Liver (tissue), 7 donors: ENCODE measurements at regions not wholly inside any gene's neighbourhood (a gene's known extent, or its start where the extent isn't known, plus 50 kb on each side); places are given as distances from the start of the nearest gene placed in this dataset.

Source experiments
- DNase-seq: peaks from one replicate; pipeline ENCODE4 v3.0.0-alpha.2; 2017; ENCODE audit warnings: low spot score
- H3K27ac ChIP-seq, 2 donors: one replicate each; pipeline ENCODE4 v1.7.0; 2013; ENCODE audit warnings: inconsistent platforms in 2 of 2, low read length in 2 of 2, control low read depth in 1 of 2, low read depth in 1 of 2, mild to moderate bottlenecking in 1 of 2
- H3K27me3 ChIP-seq, 4 donors: one replicate each; pipeline versions ENCODE4 v1.6.1 to v1.7.0; 2013; ENCODE audit warnings: low read length in 3 of 4, inconsistent platforms in 1 of 4, mild to moderate bottlenecking in 1 of 4, moderate library complexity in 1 of 4; ENCODE audit not compliant: control insufficient read depth in 4 of 4, insufficient read depth in 4 of 4
- H3K36me3 ChIP-seq, 4 donors: one replicate each; pipeline versions ENCODE4 v1.6.1 to v1.7.0; 2013; ENCODE audit warnings: low read length in 3 of 4, mild to moderate bottlenecking in 3 of 4, low read depth in 1 of 4, moderate library complexity in 1 of 4; ENCODE audit not compliant: control insufficient read depth in 4 of 4, insufficient read depth in 3 of 4
- H3K4me1 ChIP-seq, 4 donors: one replicate each; pipeline versions ENCODE4 v1.6.1 to v1.7.0; 2013; ENCODE audit warnings: low read length in 3 of 4, mild to moderate bottlenecking in 3 of 4, moderate library complexity in 1 of 4; ENCODE audit not compliant: control insufficient read depth in 4 of 4, insufficient read depth in 4 of 4
- H3K4me3 ChIP-seq, 3 donors: one replicate each; pipeline versions ENCODE4 v1.6.1 to v1.7.0; 2013; ENCODE audit warnings: low read length in 3 of 3, control low read depth in 1 of 3, low read depth in 1 of 3, mild to moderate bottlenecking in 1 of 3
- H3K9ac ChIP-seq, 2 donors: one replicate each; pipeline ENCODE4 v1.7.0; 2013; ENCODE audit warnings: low read length in 2 of 2, mild to moderate bottlenecking in 2 of 2, moderate library complexity in 2 of 2, control low read depth in 1 of 2, low read depth in 1 of 2
- H3K9me3 ChIP-seq, 4 donors: one replicate each; pipeline versions ENCODE4 v1.6.1 to v1.7.0; 2013; ENCODE audit warnings: low read length in 3 of 4; ENCODE audit not compliant: control insufficient read depth in 4 of 4
- ATF3 ChIP-seq: IDR thresholded peaks from 2 replicates; pipeline ENCODE4 v1.6.1; 2016; ENCODE audit warnings: antibody characterized with exemption
- EGR1 ChIP-seq, 2 donors: IDR thresholded peaks; 2 replicates each; pipeline ENCODE4 v1.6.1; 2016 to 2018; ENCODE audit warnings: antibody characterized with exemption in 2 of 2, low read depth in 2 of 2
- FOXA1 ChIP-seq: IDR thresholded peaks from 2 replicates; pipeline ENCODE4 v1.6.1; 2016; ENCODE audit warnings: antibody characterized with exemption
- FOXA2 ChIP-seq: IDR thresholded peaks from 2 replicates; pipeline ENCODE4 v1.6.1; 2016; ENCODE audit warnings: antibody characterized with exemption
- GABPA ChIP-seq, 2 donors: IDR thresholded peaks in 1 of 2; conservative IDR thresholded peaks in 1 of 2; 2 replicates each; pipeline ENCODE4 v1.6.1; 2016; ENCODE audit warnings: antibody characterized with exemption in 2 of 2, mild to moderate bottlenecking in 1 of 2, moderate library complexity in 1 of 2
- HNF4A ChIP-seq, 2 donors: conservative IDR thresholded peaks; 2 replicates each; pipeline ENCODE4 v1.6.1; 2016; ENCODE audit warnings: antibody characterized with exemption in 2 of 2, mild to moderate bottlenecking in 2 of 2
- JUND ChIP-seq, 2 donors: IDR thresholded peaks; 2 replicates each; pipeline ENCODE4 v1.6.1; 2016; ENCODE audit warnings: antibody characterized with exemption in 2 of 2
- MAX ChIP-seq: IDR thresholded peaks from 2 replicates; pipeline ENCODE4 v1.6.1; 2016; ENCODE audit warnings: antibody characterized with exemption
- NR2F2 ChIP-seq: IDR thresholded peaks from 2 replicates; pipeline ENCODE4 v1.6.1; 2016; ENCODE audit warnings: antibody characterized with exemption
- RAD21 ChIP-seq, 2 donors: IDR thresholded peaks; 2 replicates each; pipeline ENCODE4 v1.6.1; 2016; ENCODE audit warnings: antibody characterized with exemption in 2 of 2, mild to moderate bottlenecking in 2 of 2
- RXRA ChIP-seq, 2 donors: IDR thresholded peaks; 2 replicates each; pipeline ENCODE4 v1.6.1; 2017 to 2018; ENCODE audit warnings: antibody characterized with exemption in 2 of 2, mild to moderate bottlenecking in 1 of 2
- SP1 ChIP-seq: IDR thresholded peaks from 2 replicates; pipeline ENCODE4 v1.6.1; 2018; ENCODE audit warnings: antibody characterized with exemption, mild to moderate bottlenecking
- TAF1 ChIP-seq: conservative IDR thresholded peaks from 2 replicates; pipeline ENCODE4 v1.6.1; 2016; ENCODE audit warnings: antibody characterized with exemption, mild to moderate bottlenecking
- WGBS: extraction: QIAGEN DNeasy Blood & Tissue Kit; methylation state at CpG from one replicate; pipeline ENCODE4 v1.1.7; 2013; 5-methylcytosine and 5-hydroxymethylcytosine counted together
- TF ChIP-seq, protein P1 (sequence below): IDR thresholded peaks from 2 replicates; pipeline ENCODE4 v1.6.1; 2016; ENCODE audit warnings: antibody characterized with exemption
- TF ChIP-seq, protein P2 (sequence below): IDR thresholded peaks from 2 replicates; pipeline ENCODE4 v1.6.1; 2016; ENCODE audit warnings: antibody characterized with exemption, mild to moderate bottlenecking
- donor health status: healthy.
- donor health status: healthy.
- donor health status: healthy.
- donor health status: healthy.

DNA sequence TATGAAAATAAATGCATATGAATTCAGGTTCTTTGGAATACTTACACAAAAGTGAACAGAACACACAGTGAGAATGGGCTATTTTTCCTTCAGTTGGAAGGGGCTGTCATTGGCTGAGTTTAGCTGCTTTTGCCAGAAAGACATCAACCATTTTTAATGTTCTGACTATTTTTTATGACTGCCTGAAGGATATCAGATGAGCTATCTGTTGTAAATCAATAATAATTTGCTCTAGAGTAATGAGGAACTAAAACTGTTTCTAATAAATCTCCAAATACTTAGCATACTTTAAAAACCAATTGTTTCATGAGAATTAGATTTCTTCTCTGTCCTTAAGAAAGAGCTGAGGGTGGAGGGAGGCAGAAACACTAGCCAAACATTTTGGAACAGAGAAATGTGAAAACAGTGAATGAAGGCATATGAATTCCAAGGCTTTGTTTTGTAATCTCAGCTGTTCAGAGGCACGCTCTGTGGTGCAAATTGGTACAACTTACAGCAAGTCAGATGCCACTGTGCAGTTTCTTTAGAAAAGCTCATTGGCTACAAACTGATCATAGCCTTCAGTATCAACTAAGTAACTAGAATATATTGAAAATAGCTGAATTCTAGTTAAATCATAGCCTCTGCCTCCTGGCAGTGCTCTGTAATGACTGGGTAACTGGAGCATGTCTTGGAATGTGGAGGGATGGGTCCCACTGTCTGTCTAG lies 228.9 kb upstream of the JAG1 start:
- DNase-seq = no peak

GRCh38 chr20:10906834-10907233 lies 233.0 kb upstream of the JAG1 start:
- no peaks in the 10 kb centered on the region for H3K4me1 ChIP-seq
- TF ChIP-seq, protein P1, sequence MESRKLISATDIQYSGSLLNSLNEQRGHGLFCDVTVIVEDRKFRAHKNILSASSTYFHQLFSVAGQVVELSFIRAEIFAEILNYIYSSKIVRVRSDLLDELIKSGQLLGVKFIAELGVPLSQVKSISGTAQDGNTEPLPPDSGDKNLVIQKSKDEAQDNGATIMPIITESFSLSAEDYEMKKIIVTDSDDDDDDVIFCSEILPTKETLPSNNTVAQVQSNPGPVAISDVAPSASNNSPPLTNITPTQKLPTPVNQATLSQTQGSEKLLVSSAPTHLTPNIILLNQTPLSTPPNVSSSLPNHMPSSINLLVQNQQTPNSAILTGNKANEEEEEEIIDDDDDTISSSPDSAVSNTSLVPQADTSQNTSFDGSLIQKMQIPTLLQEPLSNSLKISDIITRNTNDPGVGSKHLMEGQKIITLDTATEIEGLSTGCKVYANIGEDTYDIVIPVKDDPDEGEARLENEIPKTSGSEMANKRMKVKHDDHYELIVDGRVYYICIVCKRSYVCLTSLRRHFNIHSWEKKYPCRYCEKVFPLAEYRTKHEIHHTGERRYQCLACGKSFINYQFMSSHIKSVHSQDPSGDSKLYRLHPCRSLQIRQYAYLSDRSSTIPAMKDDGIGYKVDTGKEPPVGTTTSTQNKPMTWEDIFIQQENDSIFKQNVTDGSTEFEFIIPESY = no peak
- TF ChIP-seq NR2F2 = no peak
- TF ChIP-seq HNF4A (conservative IDR thresholded peaks at IDR 0.05) = no peak
- TF ChIP-seq RAD21 (IDR thresholded peaks at IDR 0.05) = no peak
- TF ChIP-seq FOXA1 = no peak
- no peak for TF ChIP-seq MAX
- DNase-seq = no peak
- H3K4me3 ChIP-seq = no peak overlapping the region
- no peaks in the 10 kb centered on the region for H3K36me3 ChIP-seq
- no peak overlapping the region for H3K9ac ChIP-seq
- H3K9me3 ChIP-seq = no peaks in the 10 kb centered on the region
- no peak overlapping the region for H3K27ac ChIP-seq
- WGBS = 93% methylated on average over 2 of the region's 2 CpGs
- H3K27me3 ChIP-seq = no peaks in the 10 kb centered on the region

More for the DNA sequence above, 228.9 kb upstream of the JAG1 start:
- Histone ChIP-seq H3K4me3 (no peak overlapping the region), H3K9ac (no peak overlapping the region), H3K27ac (no peak overlapping the region), H3K36me3 (no peaks in the 10 kb centered on the region), H3K27me3 (no peaks in the 10 kb centered on the region), H3K4me1 (no peaks in the 10 kb centered on the region), H3K9me3 (no peaks in the 10 kb centered on the region)
- TF ChIP-seq RAD21 (IDR thresholded peaks at IDR 0.05) (no peak), SP1 (no peak), NR2F2 (no peak), JUND (IDR thresholded peaks at IDR 0.05) (no peak), FOXA2 (no peak), MAX (no peak), TAF1 (no peak), ATF3 (no peak), FOXA1 (no peak), EGR1 (IDR thresholded peaks at IDR 0.05; ENCODE audit: low read depth in 2 of 2) (no peak), RXRA (IDR thresholded peaks at IDR 0.05) (no peak), HNF4A (conservative IDR thresholded peaks at IDR 0.05) (no peak), GABPA (IDR thresholded peaks at IDR 0.05 in 1 of 2, conservative IDR thresholded peaks at IDR 0.05 in 1 of 2) (no peak)
- TF ChIP-seq, protein P1 = no peak
- TF ChIP-seq, protein P2, sequence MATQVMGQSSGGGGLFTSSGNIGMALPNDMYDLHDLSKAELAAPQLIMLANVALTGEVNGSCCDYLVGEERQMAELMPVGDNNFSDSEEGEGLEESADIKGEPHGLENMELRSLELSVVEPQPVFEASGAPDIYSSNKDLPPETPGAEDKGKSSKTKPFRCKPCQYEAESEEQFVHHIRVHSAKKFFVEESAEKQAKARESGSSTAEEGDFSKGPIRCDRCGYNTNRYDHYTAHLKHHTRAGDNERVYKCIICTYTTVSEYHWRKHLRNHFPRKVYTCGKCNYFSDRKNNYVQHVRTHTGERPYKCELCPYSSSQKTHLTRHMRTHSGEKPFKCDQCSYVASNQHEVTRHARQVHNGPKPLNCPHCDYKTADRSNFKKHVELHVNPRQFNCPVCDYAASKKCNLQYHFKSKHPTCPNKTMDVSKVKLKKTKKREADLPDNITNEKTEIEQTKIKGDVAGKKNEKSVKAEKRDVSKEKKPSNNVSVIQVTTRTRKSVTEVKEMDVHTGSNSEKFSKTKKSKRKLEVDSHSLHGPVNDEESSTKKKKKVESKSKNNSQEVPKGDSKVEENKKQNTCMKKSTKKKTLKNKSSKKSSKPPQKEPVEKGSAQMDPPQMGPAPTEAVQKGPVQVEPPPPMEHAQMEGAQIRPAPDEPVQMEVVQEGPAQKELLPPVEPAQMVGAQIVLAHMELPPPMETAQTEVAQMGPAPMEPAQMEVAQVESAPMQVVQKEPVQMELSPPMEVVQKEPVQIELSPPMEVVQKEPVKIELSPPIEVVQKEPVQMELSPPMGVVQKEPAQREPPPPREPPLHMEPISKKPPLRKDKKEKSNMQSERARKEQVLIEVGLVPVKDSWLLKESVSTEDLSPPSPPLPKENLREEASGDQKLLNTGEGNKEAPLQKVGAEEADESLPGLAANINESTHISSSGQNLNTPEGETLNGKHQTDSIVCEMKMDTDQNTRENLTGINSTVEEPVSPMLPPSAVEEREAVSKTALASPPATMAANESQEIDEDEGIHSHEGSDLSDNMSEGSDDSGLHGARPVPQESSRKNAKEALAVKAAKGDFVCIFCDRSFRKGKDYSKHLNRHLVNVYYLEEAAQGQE = no peak
- 86% methylated on average over 1 of the region's 1 CpG for WGBS
